ENCODE measurements at regions not wholly inside any gene's neighbourhood (a gene's known extent, or its start where the extent isn't known, plus 50 kb on each side); places are given as distances from the start of the nearest gene placed in this dataset.

GRCh38 chr4:1537410-1538095 is 131.3 kb upstream of the NKX1-1 start:
- TF ChIP-seq CTCF (IDR thresholded peaks at IDR 0.05 in 8 of 11, conservative IDR thresholded peaks at IDR 0.05 in 3 of 11), result no peak
- no peak for TF ChIP-seq POLR2AphosphoS5 (IDR thresholded peaks at IDR 0.05)
- TF ChIP-seq POLR2A (IDR thresholded peaks at IDR 0.05), result no peak
- intact Hi-C loops (cut with DNase I; ENCODE audit: low total_unique reads), result no loop called here
- Histone ChIP-seq H3K36me3 (no peaks in the 10 kb centered on the region), H3K27ac (no peak overlapping the region), H3K4me3 (no peak overlapping the region), H3K4me1 (no peaks in the 10 kb centered on the region), H3K9me3 (no peaks in the 10 kb centered on the region), H3K27me3 (replicated peaks in 1 of 7) (peaks cover 0 to 67% (median 16%) of the 10 kb centered on the region in 7 donors)
- peak; percentile 65 for DNase-seq
- 80 to 92% (median 90%) methylated on average over 6 to 11 of the region's 11 CpGs for WGBS, 5 donors

GRCh38 chr4:1536579-1537409 is 130.6 kb upstream of the NKX1-1 start:
- no peak for TF ChIP-seq CTCF (IDR thresholded peaks at IDR 0.05 in 8 of 11, conservative IDR thresholded peaks at IDR 0.05 in 3 of 11)
- no peak for TF ChIP-seq POLR2AphosphoS5 (IDR thresholded peaks at IDR 0.05)
- TF ChIP-seq POLR2A (IDR thresholded peaks at IDR 0.05), result no peak
- peak; percentile 54 for DNase-seq
- Histone ChIP-seq H3K9me3 (no peaks in the 10 kb centered on the region), H3K4me3 (no peak overlapping the region), H3K27me3 (replicated peaks in 1 of 7) (peaks cover 0 to 68% (median 22%) of the 10 kb centered on the region in 7 donors), H3K4me1 (no peaks in the 10 kb centered on the region), H3K36me3 (no peaks in the 10 kb centered on the region), H3K27ac (no peak overlapping the region)
- intact Hi-C loops (cut with DNase I; ENCODE audit: low total_unique reads), result no loop called here
- WGBS, 5 donors, result 87 to 93% (median 91%) methylated on average over 38 to 42 of the region's 42 CpGs

GRCh38 chr4:1535926-1536578 is 129.8 kb upstream of the NKX1-1 start:
- no peaks in the 10 kb centered on the region for H3K36me3 ChIP-seq

More at GRCh38 chr4:1535926-1536578, 129.8 kb upstream of the NKX1-1 start:
- Histone ChIP-seq H3K27ac (no peak overlapping the region), H3K27me3 (replicated peaks in 1 of 7) (peaks cover 0 to 67% (median 25%) of the 10 kb centered on the region in 7 donors), H3K4me3 (no peak overlapping the region), H3K9me3 (no peaks in the 10 kb centered on the region), H3K4me1 (no peaks in the 10 kb centered on the region)
- WGBS, 5 donors, result 89 to 95% (median 90%) methylated on average over 19 to 31 of the region's 31 CpGs
- DNase-seq, result peak; percentile 69
- intact Hi-C loops (cut with DNase I; ENCODE audit: low total_unique reads), result no loop called here
- TF ChIP-seq POLR2A (IDR thresholded peaks at IDR 0.05), result no peak
- TF ChIP-seq POLR2AphosphoS5 (IDR thresholded peaks at IDR 0.05), result no peak
- no peak for TF ChIP-seq CTCF (IDR thresholded peaks at IDR 0.05 in 8 of 11, conservative IDR thresholded peaks at IDR 0.05 in 3 of 11)
